ENCODE measurements at regions not wholly inside any gene's neighbourhood (a gene's known extent, or its start where the extent isn't known, plus 50 kb on each side); places are given as distances from the start of the nearest gene placed in this dataset.

- TF ChIP-seq PKNOX1 (IDR thresholded peaks at IDR 0.05) (no peak), LEF1 (IDR thresholded peaks at IDR 0.05; ENCODE audit: borderline replicate concordance) (no peak), FOXM1 (IDR thresholded peaks at IDR 0.05; ENCODE audit: borderline replicate concordance) (no peak), SP1 (IDR thresholded peaks at IDR 0.05) (no peak), ZNF384 (IDR thresholded peaks at IDR 0.05) (no peak), FOXK2 (IDR thresholded peaks at IDR 0.05) (no peak), FOXA1 (IDR thresholded peaks at IDR 0.05) (no peak), BHLHE40 (IDR thresholded peaks at IDR 0.05; ENCODE audit: borderline replicate concordance) (no peak)
Measured at GRCh38 chr2:48049371-48049770, 143.1 kb upstream of the FBXO11 start.

Measured in HEK293T (cell line).